Activated T-helper 1 cell treated with anti-CD3 and anti-CD28 coated beads, Interleukin-2, amount 50 U/mL, for 16 hours (primary cell): ENCODE measurements at regions not wholly inside any gene's neighbourhood (a gene's known extent, or its start where the extent isn't known, plus 50 kb on each side); places are given as distances from the start of the nearest gene placed in this dataset.

ENCODE experiments used
- DNase-seq, 2 donors: peaks; one replicate each; pipeline ENCODE4 v3.0.0-alpha.2; 2020; ENCODE audit warnings: low read depth in 1 of 2, low spot score in 1 of 2

DNA sequence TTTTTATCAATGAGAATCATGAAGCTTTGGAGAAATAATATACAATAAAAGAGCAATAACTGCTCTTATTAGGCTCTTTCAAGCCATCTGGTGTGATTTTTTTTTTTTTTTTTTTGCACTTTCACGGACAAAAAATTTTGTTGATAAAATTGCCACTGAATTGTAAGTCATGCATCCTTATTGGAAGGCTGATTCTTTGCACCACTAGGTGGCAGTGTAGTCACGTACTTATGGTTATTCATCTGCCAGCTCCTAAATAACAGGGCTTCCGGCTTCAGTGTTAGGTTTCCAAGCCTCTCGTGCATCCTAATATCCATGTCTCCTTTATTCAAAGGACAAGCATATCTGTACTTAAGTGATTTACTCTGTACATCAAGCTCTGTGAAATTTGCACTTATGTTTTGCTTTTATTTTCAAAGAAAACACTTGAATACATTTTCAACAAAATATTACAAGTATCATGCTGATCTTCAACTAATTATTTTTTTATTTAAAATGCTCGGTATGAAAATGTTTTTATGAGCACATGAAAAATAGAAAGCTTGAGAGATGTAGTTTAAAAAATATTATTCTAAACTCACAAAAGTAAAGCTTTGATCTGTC, 1578.3 kb upstream of the TENM3 start:
- no peak for DNase-seq

DNA sequence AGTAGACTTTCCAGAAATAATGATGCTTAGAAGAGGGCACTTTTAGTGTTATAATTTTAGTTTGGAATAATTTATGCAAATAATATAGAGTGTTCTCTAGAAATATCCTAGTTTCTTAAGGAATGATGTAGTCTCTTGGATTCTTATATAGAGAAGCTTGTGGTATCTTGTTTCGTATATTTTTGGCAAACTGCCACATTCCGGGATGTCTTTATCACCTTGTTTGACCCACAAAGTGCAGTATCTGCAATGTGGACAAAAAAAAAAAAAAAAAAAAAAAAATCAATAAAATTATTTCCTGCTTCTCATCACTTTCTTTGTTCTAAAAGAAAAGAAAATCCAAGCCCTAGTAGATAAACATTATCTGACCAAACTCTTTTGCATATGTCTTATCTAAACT, 1577.7 kb upstream of the TENM3 start:
- DNase-seq: no peak

DNA sequence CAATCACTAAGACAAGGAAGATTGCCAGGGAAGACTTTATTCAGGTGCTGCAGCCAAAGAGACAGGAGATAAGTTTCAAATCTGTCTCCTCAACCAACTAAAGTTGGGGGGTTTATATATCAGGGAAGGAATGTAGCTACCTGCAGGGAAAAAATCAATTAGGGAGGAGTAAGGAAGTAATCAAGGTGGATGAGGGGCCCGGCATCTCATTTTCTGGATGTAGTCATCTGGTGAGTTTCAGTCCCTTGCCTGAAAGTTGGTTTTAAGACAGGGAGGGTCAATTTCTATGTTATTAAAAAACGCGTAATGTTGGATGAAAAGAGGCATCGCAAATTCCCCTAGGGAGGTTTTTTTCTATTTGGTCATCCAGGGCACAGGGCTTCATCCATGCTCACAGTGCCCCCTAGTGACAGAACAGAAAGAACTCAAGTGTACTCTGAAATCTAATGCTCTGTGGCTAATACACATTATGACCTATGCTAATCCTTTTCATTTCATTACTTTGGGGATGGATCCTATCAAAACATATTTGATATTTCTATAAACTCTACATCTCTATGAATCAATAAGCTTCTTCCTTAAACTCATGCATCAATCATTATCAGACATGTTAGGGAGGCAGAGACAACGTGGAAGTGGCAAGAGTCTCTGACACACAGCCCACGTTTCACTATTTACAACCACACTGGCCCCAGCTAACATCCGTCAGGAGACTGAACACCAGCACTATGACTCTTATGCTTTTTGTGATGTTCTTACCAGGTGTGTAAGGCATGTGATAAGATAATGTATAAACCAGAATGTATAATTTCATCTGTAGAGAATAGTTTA, 1577.0 kb upstream of the TENM3 start:
- DNase-seq: no peak

DNA sequence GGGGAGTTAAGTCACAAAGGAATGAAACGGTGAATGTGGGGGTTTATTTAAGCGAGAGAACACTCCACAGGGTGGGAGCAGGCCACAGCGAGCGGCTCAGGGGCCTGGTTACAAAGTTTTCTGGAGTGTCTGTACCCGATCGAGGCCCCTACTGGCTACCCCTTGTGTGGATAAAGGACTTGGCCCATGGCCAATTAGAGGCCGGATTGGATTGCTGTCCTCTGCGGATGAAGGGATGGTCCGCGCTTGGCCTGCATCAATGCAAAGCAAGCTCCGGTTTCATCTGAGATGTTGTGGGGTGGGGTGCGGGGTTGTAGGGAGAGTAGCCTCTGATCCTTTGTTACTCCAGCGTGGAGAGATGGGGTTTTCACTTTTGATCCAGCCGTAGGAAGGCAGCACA, 1574.5 kb upstream of the TENM3 start:
- no peak for DNase-seq

DNA sequence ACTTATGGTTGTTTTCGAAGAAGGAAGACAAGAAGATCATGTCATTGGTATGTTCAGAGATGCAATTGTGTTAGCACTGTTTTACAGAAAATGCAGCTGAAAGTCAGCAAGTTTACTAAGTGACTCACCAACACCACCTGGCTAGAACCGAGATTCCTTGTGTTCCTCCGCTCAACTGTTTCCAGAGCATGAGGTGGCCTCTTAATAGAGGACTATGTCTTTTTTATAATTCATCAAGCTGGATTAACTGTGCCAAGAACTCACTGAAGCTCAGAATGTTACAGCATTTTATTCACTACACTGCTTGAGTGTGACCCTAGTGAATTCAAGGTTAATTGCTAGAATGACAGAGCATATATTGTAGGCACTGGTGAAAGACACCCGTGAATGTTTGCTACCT, 1573.5 kb upstream of the TENM3 start:
- no peak for DNase-seq

DNA sequence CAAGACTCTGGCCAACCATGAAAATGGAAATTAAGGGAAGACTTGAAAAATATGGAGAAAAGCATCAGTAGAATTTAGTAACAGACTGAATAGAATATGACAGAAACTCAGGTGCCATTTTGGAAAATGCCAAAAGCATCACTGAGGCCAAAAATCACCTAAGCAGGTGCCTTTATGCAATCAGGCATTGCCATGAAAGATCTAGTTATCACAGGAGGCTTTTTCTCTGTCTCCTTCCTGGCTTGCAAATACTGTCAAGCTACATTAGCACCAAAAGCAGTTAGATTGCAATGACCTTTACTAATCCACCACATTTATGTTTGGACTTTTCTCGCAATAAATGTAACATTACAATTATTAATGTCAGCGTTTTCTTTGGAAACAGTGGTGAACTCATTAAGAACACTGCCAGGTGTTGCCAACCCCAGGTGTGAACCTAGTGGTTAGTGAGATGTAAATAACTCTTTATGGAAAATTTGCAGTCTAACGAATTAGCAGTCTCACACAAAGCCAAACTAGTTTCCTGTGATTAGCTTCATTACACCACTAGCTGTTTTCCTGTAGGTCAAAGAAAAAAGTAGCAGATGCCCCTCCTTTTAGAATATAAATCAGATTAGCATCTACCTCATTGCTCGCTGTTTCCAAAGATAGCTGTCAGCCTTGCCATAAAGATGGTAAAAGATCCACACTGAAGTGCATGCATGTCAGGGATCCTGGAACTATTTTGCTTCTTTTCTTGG, 1568.4 kb upstream of the TENM3 start:
- no peak for DNase-seq

DNA sequence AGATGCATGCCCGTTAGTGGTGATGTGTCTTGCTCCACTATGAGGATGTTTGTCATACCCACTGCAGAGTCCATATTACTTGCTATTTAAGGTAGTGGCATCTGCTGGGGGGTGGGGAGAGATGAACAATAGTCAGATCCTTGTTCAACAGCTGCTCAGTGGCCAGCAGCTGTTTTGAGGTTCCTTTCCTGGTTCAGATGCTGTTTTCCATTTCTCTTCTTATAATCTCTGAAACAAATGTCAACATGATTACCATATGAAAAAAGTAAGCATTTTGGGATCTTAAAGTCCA, 1567.9 kb upstream of the TENM3 start:
- DNase-seq: no peak

DNA sequence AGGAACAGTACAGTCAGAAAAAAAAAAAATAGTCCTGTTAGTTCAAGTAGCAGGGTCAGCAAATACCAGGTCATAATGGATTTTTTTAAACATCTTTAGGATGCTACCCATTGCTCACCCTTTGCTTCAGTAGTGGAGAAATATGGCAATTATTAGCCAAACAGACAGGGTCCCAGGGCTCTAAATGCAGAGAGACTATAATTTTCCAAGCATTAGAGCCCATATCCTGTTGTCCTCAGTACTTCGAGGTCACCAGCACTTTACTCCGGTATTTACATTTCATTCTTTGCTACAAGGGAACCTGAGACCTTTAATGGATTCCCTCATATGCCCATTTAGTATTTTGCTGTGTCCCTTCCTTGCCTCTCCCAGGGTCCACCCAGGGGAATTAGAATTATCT, 1562.9 kb upstream of the TENM3 start:
- DNase-seq: no peak

DNA sequence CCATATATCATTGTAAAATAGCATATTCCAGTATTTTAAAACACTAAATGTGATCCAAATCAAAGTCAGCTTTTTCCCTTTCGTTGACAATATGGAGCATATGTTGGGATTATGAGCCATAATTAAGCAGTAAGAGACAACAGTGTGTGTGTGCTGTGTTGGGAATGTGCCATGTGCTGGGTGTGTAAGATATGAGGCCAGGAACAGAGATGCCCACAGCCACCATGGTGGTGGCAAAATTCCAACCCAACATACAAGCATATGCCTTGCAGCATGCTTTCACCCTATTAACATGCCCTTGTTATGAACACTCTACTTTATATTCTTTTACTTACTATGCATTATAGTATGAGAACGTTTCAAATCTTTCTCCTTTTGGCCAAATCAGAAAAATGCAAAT, 1560.4 kb upstream of the TENM3 start:
- DNase-seq: no peak

DNA sequence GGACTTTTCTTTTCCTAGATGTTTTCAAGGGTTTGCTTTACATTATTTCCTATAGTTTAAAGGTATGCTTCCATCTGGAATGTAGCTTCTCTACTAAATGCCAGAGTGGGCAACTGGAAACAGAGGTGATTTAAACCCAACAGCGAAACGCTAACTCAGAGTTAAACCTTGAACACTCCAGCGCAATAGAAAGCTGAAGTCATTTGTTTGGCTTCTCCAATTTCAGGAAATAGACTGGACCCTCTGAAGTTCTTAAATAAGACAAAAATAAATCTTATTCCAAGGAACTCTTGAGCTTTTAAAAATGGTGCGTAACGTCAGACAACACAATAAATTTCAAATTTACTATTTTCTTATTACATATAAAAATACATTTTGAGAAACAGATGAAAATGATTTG, 1560.0 kb upstream of the TENM3 start:
- no peak for DNase-seq

DNA sequence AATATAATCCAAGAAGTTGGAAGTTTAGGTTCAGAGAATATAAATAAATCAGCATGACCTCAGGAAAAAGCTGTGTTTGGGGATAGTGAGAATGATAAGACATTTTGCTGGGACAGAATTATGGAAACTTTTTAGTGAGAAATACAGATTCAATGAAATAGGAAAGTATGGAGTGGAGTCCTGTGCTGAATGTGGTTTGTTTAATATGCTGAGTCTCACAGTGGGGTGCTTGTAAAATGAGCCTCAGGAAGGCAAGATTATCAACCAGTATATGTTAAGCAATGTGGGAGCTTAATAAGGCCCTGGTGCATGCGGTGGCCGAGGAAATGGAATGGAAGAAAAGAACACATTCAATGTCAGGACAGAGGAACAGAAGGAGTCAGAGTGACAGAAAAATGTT, 1554.7 kb upstream of the TENM3 start:
- DNase-seq: no peak

DNA sequence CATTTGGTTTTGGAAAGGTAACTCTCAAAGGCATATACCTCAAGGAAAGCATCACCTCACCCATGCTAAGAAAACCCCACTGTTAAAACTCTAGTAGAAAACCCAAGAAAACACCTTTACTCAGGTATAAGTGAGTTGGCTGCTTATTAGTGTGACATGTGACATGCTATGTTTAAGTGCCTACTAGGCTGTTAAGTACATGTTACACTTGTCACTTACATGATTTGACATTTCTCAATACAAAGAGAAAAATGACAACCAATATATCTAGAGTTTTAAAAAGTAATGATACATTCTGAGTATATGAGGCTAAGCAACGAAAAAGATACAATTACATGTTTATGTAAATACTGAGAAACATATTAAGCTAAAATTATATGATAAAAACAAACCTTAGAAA, 1548.3 kb upstream of the TENM3 start:
- no peak for DNase-seq

DNA sequence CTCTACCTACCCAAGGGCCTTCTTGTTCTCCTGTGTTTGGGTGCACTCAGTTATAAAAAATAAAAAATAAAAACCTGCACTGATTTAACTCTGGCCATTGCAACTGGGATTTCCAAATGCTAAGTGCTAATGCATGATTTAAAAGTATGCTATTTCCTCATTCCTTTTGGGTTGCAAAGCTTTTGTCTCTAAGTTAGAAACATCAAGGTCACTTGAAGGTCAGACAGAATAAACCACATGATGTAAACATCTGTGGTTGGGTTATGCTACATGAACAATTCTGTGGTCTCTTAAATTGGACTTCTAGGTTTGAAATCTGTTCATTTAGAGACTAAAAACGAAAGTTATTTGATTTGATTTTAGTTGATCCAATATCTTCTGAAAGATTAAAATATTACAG, 1547.4 kb upstream of the TENM3 start:
- no peak for DNase-seq

DNA sequence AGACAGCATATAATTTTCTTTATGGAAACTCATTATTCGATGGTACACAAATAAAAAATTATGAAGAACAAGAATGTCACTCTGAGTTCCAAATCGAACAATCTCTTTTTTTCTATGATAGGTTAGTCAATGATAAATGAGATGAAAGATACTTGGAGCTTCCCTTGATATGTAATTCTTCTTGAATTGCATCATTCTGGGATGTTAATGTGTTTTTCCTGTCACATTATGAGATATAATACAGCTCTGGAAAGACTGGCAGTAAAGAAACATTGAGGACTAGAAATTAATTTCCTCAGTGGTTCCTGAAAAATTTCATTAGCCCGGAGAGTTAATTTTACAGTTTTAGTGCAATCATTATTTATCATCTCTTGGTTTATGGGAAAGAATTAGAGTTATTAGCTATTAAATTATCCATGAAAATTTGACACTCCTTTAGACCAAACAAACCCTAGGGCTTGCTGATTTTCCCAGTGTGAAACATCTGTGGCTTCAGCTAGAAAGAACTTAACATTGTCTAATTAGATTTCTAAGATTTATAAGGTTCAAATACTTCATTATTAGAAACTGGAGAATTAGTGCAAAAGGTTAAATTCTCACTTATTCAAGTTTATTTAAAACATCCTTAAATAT, 1546.6 kb upstream of the TENM3 start:
- no peak for DNase-seq

DNA sequence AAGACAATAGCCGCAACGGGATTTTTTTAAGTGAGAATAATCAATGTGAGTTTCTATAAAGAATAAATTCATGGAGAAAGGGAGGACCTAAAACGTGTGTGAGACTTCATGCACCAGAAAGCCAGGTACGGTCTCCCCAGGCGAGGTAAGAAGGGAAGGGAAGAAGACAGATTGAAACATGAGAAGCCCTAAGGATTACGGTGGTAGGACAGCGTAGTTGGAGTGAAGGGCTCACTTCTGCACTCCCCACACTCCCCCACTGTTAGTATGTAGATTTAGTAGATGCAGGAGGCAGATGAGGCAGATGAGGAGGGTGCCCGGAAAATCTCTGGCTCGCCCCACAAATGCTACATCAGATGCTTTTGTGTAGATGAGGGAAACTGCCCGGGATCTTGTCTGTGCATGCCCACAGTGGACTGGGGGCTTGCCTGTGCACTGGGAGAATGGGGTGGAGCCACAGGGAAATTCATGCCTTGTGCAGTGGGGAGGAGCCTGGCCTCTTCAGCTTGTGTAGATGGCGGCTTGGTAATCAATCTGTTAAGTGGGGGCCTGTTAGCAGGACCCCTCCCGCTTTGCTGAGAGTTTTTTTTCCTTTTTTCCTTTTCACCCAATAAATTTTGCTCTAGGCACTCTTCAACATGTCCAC, 1544.5 kb upstream of the TENM3 start:
- no peak for DNase-seq

DNA sequence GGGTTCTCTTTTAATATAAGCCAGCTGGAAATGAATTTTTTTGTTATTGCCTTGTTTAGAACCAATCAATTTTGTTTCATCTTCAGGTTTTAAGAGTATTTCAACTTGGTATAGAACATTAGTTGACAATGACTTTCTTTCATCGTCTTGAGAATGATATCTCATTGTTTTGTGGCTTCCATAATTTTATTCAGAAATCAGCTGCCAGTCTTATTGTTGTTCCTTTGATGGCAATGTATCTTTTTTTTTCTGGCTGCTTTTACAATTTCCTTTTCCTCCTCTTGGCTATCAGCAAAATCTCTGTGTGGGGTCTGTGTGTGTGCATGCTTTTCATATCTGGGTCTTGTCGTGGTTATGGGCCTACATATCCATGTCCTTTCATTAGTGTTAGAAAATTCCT, 1536.4 kb upstream of the TENM3 start:
- DNase-seq: no peak

DNA sequence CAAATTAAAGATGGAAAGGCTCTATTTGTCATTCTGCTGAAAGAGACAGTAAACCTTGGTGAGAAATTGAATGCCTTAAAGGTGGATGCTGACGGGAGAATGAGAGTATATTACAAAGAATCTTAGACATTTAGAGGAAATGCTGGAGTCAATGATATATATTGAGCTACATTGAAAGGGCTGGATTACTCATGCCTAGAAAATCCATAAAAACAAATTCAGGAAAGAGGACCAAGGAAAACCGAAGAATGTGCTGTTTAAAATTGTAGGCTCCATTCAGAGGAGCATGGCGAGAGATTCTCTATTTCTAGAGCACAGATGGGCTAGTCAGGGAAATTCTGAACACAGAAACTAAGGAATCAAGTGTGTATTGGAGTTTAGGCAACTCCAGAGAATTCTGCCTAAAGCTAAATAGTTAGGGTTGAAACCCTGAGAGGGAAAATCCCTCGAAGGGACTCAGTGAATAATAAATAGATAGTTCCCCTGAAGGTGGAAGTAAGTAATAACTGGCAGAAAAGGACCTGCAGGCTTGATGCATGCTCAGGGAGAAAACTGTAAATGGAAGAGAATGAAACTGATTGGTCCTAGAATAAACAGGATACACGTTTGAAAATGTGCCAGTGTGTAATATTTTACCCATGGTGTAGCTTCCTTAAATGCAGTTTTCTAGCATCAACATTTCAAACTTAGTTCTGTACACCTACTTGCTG, 1532.4 kb upstream of the TENM3 start:
- DNase-seq: no peak

DNA sequence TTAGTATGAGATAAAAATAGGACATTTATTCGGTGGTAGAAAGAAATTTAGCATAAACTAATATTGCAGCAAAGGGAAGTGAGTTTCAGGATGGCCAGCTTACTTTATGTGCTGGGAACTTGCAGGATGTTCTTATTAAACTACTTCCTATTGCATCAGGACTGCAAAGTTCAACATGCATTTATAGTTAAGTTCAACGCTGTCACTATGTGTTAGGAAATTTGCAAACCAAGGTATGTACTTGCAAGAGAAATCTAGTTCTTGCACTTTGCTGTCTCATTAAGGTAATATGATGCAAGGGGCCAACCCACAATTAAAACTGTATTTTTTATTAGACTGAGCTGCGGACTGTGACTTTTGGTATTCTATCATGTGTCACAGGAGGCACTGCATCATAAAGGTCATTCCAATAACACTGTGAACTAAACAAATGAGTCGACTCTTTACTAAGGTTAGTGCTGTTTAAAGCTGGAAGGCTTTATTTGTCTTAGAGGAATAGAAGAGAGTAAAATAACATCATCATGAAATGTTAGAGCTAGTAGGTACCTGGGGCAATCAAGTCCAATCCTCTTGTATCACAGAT, 1525.7 kb upstream of the TENM3 start:
- no peak for DNase-seq

DNA sequence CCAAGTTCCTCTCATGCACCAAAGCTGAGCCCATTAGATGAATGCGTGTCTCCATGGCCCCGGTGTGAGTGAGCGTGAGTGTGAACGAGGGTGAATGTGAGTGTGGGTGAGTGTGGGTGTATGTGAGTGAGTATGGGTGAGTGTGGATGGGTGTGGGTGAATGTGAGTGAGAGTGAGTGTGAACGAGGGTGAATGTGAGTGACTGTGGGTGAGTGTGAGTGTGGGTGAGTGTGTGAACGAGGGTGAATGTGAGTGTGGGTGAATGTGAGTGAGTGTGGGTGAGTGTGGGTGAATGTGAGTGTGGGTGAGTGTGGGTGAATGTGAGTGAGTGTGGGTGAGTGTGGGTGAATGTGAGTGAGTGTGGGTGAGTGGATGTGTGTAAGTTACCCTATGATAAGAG, 1521.8 kb upstream of the TENM3 start:
- DNase-seq: no peak

DNA sequence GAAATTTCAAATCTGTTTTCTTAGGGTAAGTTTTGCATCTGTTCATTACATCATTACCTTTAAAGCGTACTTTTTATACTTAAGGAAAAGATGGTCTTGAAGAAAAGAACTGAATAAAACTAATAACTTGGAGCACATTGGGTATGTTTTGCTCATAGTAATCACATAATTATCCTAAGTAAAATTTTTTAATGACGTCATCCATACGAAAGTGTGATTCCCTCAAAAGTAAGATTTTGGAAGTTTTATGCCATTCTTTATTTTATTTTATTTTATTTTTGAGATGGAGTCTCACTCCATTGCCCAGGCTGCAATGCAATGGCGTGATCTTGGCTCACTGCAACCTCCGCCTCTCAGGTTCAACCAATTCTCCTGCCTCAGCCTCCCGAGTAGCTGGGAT, 1516.6 kb upstream of the TENM3 start:
- no peak for DNase-seq

DNA sequence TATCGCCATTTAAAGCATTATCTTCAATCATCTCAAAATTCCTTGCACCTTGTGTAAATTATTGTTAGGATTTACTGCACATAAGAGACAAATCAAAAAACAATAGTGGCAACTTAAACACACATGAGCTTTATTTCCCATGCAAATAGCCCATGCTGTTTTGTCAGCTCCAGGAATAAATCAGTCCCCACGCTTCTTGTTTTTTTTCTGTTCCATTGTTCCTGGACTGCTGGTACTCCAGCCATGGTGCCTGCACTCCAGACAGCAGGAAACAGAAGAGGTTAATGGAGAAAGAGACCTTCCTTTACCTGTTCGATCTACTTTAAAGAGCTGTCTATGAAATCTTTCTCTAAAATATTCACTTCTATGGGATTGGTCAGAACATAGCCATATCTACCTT, 1515.7 kb upstream of the TENM3 start:
- DNase-seq: no peak
